Parathyroid adenoma (tissue), 2 donors: ENCODE measurements at regions not wholly inside any gene's neighbourhood (a gene's known extent, or its start where the extent isn't known, plus 50 kb on each side); places are given as distances from the start of the nearest gene placed in this dataset.

ENCODE experiments used
- H2AFZ ChIP-seq: fragments of 300-600 bp; sonication (generic); one replicate; pipeline ENCODE4 v1.7.0; 2017; ENCODE audit warnings: antibody characterized with exemption, mild to moderate bottlenecking
- H3K27ac ChIP-seq: fragments of 300-600 bp; sonication (generic); one replicate; pipeline ENCODE4 v1.7.0; 2017
- H3K27me3 ChIP-seq: fragments of 300-600 bp; sonication (generic); one replicate; pipeline ENCODE4 v1.7.0; 2017; ENCODE audit warnings: low read length; ENCODE audit not compliant: control insufficient read depth, insufficient read depth
- H3K36me3 ChIP-seq: fragments of 300-600 bp; sonication (generic); one replicate; pipeline ENCODE4 v1.7.0; 2017; ENCODE audit warnings: low read length; ENCODE audit not compliant: control insufficient read depth, insufficient read depth
- H3K4me1 ChIP-seq: fragments of 300-600 bp; sonication (generic); one replicate; pipeline ENCODE4 v1.7.0; 2017; ENCODE audit warnings: control low read depth
- H3K4me2 ChIP-seq: fragments of 300-600 bp; sonication (generic); one replicate; pipeline ENCODE4 v1.7.0; 2017; ENCODE audit warnings: low read length
- H3K4me3 ChIP-seq: fragments of 300-600 bp; sonication (generic); one replicate; pipeline ENCODE4 v1.7.0; 2017; ENCODE audit warnings: low read depth, low read length
- H3K79me2 ChIP-seq: fragments of 300-600 bp; sonication (generic); one replicate; pipeline ENCODE4 v1.7.0; 2017; ENCODE audit warnings: control low read depth
- H3K9ac ChIP-seq: fragments of 300-600 bp; sonication (generic); one replicate; pipeline ENCODE4 v1.7.0; 2017; ENCODE audit warnings: mild to moderate bottlenecking
- H3K9me3 ChIP-seq: fragments of 300-600 bp; sonication (generic); one replicate; pipeline ENCODE4 v1.7.0; 2017; ENCODE audit warnings: low read length; ENCODE audit not compliant: control insufficient read depth
- CTCF ChIP-seq: fragments of 300-600 bp; sonication (generic); IDR thresholded peaks from one replicate; pipeline ENCODE4 v1.7.0; 2017; ENCODE audit warnings: antibody characterized with exemption, mild to moderate bottlenecking
- donor health status: primary hyperparathyroidism.

- Histone ChIP-seq H3K4me1 (no peaks in the 10 kb centered on the region), H3K9me3 (no peaks in the 10 kb centered on the region), H3K27ac (no peak overlapping the region), H3K4me2 (no peak overlapping the region), H3K79me2 (no peaks in the 10 kb centered on the region), H3K4me3 (no peak overlapping the region), H3K9ac (no peak overlapping the region), H3K27me3 (no peaks in the 10 kb centered on the region), H3K36me3 (no peaks in the 10 kb centered on the region), H2AFZ (no peak overlapping the region)
- no peak for TF ChIP-seq CTCF
Observed at GRCh38 chr2:163205589-163206254, 367.2 kb upstream of the KCNH7 start.

DNA sequence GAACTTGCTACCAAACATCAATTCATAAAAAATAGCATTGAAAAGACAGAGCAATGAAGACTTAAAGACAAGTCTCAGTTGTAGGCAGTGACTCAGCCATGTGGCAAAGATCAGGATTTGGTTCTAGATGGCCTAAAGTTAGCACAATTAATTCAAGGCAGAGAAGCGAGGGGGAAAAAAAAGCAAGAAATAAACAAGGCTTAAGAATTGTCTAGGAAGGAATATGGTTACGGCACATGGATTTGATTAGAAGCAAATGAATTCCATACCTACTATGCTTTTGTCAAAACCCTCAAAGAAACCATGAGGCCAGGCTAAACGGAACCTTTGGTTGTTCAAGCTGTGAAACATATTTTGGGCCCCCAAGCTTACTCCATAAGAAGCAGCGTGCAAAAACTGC, 362.2 kb upstream of the KCNH7 start:
- no peak for TF ChIP-seq CTCF
- Histone ChIP-seq H3K9me3 (no peaks in the 10 kb centered on the region), H3K4me1 (no peaks in the 10 kb centered on the region), H3K4me3 (no peak overlapping the region), H3K27ac (no peak overlapping the region), H3K9ac (no peak overlapping the region), H3K36me3 (no peaks in the 10 kb centered on the region), H3K79me2 (no peaks in the 10 kb centered on the region), H3K4me2 (no peak overlapping the region), H2AFZ (no peak overlapping the region), H3K27me3 (no peaks in the 10 kb centered on the region)

GRCh38 chr2:163198972-163199371, 360.4 kb upstream of the KCNH7 start:
- Histone ChIP-seq H2AFZ (no peak overlapping the region), H3K4me2 (no peak overlapping the region), H3K79me2 (no peaks in the 10 kb centered on the region), H3K27me3 (no peaks in the 10 kb centered on the region), H3K9ac (no peak overlapping the region), H3K36me3 (no peaks in the 10 kb centered on the region), H3K9me3 (no peaks in the 10 kb centered on the region), H3K27ac (no peak overlapping the region), H3K4me3 (no peak overlapping the region), H3K4me1 (no peaks in the 10 kb centered on the region)
- no peak for TF ChIP-seq CTCF

- H2AFZ ChIP-seq = no peak overlapping the region
- no peaks in the 10 kb centered on the region for H3K9me3 ChIP-seq
- H3K9ac ChIP-seq = no peak overlapping the region
- no peak overlapping the region for H3K4me3 ChIP-seq
- no peaks in the 10 kb centered on the region for H3K4me1 ChIP-seq
- no peaks in the 10 kb centered on the region for H3K79me2 ChIP-seq
- no peaks in the 10 kb centered on the region for H3K27me3 ChIP-seq
- no peak overlapping the region for H3K27ac ChIP-seq
- H3K36me3 ChIP-seq = no peaks in the 10 kb centered on the region
- H3K4me2 ChIP-seq = no peak overlapping the region
- TF ChIP-seq CTCF = no peak
Observed at GRCh38 chr2:163198007-163198406, 359.4 kb upstream of the KCNH7 start.

DNA sequence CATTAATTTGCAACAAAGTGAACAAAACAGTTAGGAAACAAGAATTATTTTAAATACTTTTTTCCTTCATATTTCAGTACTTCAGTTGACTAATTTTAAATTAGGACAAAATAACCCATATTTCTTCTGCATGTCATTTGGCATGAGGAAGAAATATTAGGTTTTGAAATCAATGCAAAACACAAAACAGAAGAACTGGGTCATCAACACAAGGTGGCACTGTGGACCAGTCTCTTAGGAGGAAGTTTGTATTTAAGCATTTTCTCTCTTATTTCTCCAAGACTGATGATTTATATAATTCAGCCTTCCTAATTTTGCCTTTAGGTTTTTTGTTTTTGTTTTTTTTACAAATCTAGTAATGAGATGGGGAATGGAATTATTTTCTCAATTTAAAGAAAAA, 352.8 kb upstream of the KCNH7 start:
- Histone ChIP-seq H3K79me2 (no peaks in the 10 kb centered on the region), H3K9me3 (no peaks in the 10 kb centered on the region), H2AFZ (no peak overlapping the region), H3K27me3 (no peaks in the 10 kb centered on the region), H3K4me2 (no peak overlapping the region), H3K36me3 (no peaks in the 10 kb centered on the region), H3K27ac (no peak overlapping the region), H3K4me1 (no peaks in the 10 kb centered on the region), H3K9ac (no peak overlapping the region), H3K4me3 (no peak overlapping the region)
- TF ChIP-seq CTCF = peak; percentile 26
